22Rv1 (cell line): ENCODE measurements at regions not wholly inside any gene's neighbourhood (a gene's known extent, or its start where the extent isn't known, plus 50 kb on each side); places are given as distances from the start of the nearest gene placed in this dataset.

Source experiments
- H3K27ac ChIP-seq: fragments of 450-650 bp; 2 replicates; pipeline ENCODE4 v1.5.1; 2017
- CTCF ChIP-seq: fragments of 450-650 bp; IDR thresholded peaks from 2 replicates; pipeline ENCODE4 v1.5.1; 2017; ENCODE audit warnings: mild to moderate bottlenecking
- ZFX ChIP-seq: fragments of 450-650 bp; IDR thresholded peaks from 2 replicates; pipeline ENCODE4 v1.6.1; 2017; ENCODE audit warnings: antibody characterized with exemption, borderline replicate concordance

GRCh38 chr7:46444256-46444655, 523.2 kb upstream of the IGFBP3 start:
- TF ChIP-seq CTCF (no peak), ZFX (no peak)
- H3K27ac ChIP-seq = no peak overlapping the region

GRCh38 chr7:46440186-46440585, 519.1 kb upstream of the IGFBP3 start:
- H3K27ac ChIP-seq = no peak overlapping the region
- TF ChIP-seq ZFX (no peak), CTCF (no peak)

GRCh38 chr7:46432708-46433107, 511.6 kb upstream of the IGFBP3 start:
- TF ChIP-seq CTCF (no peak), ZFX (no peak)
- H3K27ac ChIP-seq = no peak overlapping the region

GRCh38 chr7:46428295-46428694, 507.2 kb upstream of the IGFBP3 start:
- no peak overlapping the region for H3K27ac ChIP-seq
- TF ChIP-seq ZFX = no peak
- TF ChIP-seq CTCF = no peak

GRCh38 chr7:46424934-46425333, 503.9 kb upstream of the IGFBP3 start:
- no peak for TF ChIP-seq ZFX
- TF ChIP-seq CTCF = no peak
- no peak overlapping the region for H3K27ac ChIP-seq

GRCh38 chr7:46421441-46422230, 500.6 kb upstream of the IGFBP3 start:
- H3K27ac ChIP-seq = no peak overlapping the region
- TF ChIP-seq CTCF = no peak
- TF ChIP-seq ZFX = no peak

- H3K27ac ChIP-seq = no peak overlapping the region
- TF ChIP-seq CTCF (no peak), ZFX (no peak)
Measured at GRCh38 chr7:46414946-46415345, 493.9 kb upstream of the IGFBP3 start.
